Vagina (tissue), 2 donors: ENCODE measurements at regions not wholly inside any gene's neighbourhood (a gene's known extent, or its start where the extent isn't known, plus 50 kb on each side); places are given as distances from the start of the nearest gene placed in this dataset.

ENCODE experiments used
- DNase-seq, 2 donors: peaks; one replicate each; pipeline ENCODE4 v3.0.0-alpha.2; 2017; ENCODE audit errors: extremely low spot score in 2 of 2
- H3K27ac ChIP-seq: fragments of 200-600 bp; sonication (generic); one replicate; pipeline ENCODE4 v1.5.1; 2019
- H3K27me3 ChIP-seq: fragments of 200-600 bp; sonication (generic); one replicate; pipeline ENCODE4 v1.5.1; 2019
- H3K36me3 ChIP-seq, 2 donors: fragments of 200-600 bp; sonication (generic); one replicate each; pipeline ENCODE4 v1.5.1; 2017 to 2019
- H3K4me1 ChIP-seq: fragments of 200-600 bp; sonication (generic); one replicate; pipeline ENCODE4 v1.5.1; 2019
- H3K4me3 ChIP-seq, 2 donors: fragments of 200-600 bp; sonication (generic); 1 replicate in 1 of 2; 2 replicates in 1 of 2; pipeline ENCODE4 v1.5.1; 2016 to 2019
- H3K9me3 ChIP-seq: fragments of 200-600 bp; sonication (generic); one replicate; pipeline ENCODE4 v1.5.1; 2019
- CTCF ChIP-seq, 3 experiments: fragments of 450-650 bp in 2 of 3; fragments of 200-600 bp in 1 of 3; sonication (generic) in 1 of 3; IDR thresholded peaks; one replicate each; pipeline ENCODE4 v1.5.1; 2017 to 2019; ENCODE audit warnings: antibody characterized with exemption in 3 of 3, mild to moderate bottlenecking in 2 of 3, moderate library complexity in 2 of 3
- POLR2A ChIP-seq, 2 donors: fragments of 450-650 bp; IDR thresholded peaks; one replicate each; pipeline ENCODE4 v1.6.1; 2017; ENCODE audit warnings: antibody characterized with exemption in 2 of 2, mild to moderate bottlenecking in 2 of 2, moderate library complexity in 2 of 2
- POLR2AphosphoS5 ChIP-seq, 2 donors: sonication (generic); formaldehyde crosslinking; IDR thresholded peaks; one replicate each; pipeline ENCODE4 v1.9.0; 2017; ENCODE audit warnings: antibody characterized with exemption in 2 of 2, mild to moderate bottlenecking in 2 of 2, low read depth in 1 of 2; ENCODE audit not compliant: insufficient read depth in 1 of 2
- intact Hi-C: fragments of 100-400 bp; cut with DNase I; formaldehyde crosslinking; loops from one replicate; pipeline ENCODE4 v1.15.1; 2023

GRCh38 chr2:66093371-66093770, 341.6 kb upstream of the MEIS1 start:
- H3K4me1 ChIP-seq = no peaks in the 10 kb centered on the region
- H3K36me3 ChIP-seq = no peaks in the 10 kb centered on the region
- H3K27me3 ChIP-seq = no peaks in the 10 kb centered on the region
- H3K27ac ChIP-seq = no peak overlapping the region
- H3K9me3 ChIP-seq = no peaks in the 10 kb centered on the region
- intact Hi-C loops = no loop called here
- H3K4me3 ChIP-seq = no peak overlapping the region
- no peak for DNase-seq
- TF ChIP-seq POLR2AphosphoS5 (IDR thresholded peaks at IDR 0.05; ENCODE audit: insufficient read depth in 1 of 2, low read depth in 1 of 2) = no peak
- TF ChIP-seq POLR2A (IDR thresholded peaks at IDR 0.05) = no peak
- TF ChIP-seq CTCF (IDR thresholded peaks at IDR 0.05) = no peak

GRCh38 chr2:66084948-66085590, 349.9 kb upstream of the MEIS1 start:
- no peaks in the 10 kb centered on the region for H3K4me1 ChIP-seq
- H3K27ac ChIP-seq = no peak overlapping the region
- intact Hi-C loops = no loop called here
- H3K27me3 ChIP-seq = no peaks in the 10 kb centered on the region
- no peak for DNase-seq
- H3K4me3 ChIP-seq = no peak overlapping the region
- no peaks in the 10 kb centered on the region for H3K36me3 ChIP-seq
- H3K9me3 ChIP-seq = no peaks in the 10 kb centered on the region
- TF ChIP-seq POLR2AphosphoS5 (IDR thresholded peaks at IDR 0.05; ENCODE audit: insufficient read depth in 1 of 2, low read depth in 1 of 2) (no peak), POLR2A (IDR thresholded peaks at IDR 0.05) (no peak), CTCF (IDR thresholded peaks at IDR 0.05) (no peak)

- no peaks in the 10 kb centered on the region for H3K27me3 ChIP-seq
- no peak overlapping the region for H3K27ac ChIP-seq
- H3K36me3 ChIP-seq = no peaks in the 10 kb centered on the region
- no peaks in the 10 kb centered on the region for H3K4me1 ChIP-seq
- TF ChIP-seq POLR2AphosphoS5 (IDR thresholded peaks at IDR 0.05; ENCODE audit: insufficient read depth in 1 of 2, low read depth in 1 of 2) = no peak
- no peak for TF ChIP-seq POLR2A (IDR thresholded peaks at IDR 0.05)
- TF ChIP-seq CTCF (IDR thresholded peaks at IDR 0.05) = no peak
- H3K4me3 ChIP-seq = no peak overlapping the region
- H3K9me3 ChIP-seq = no peaks in the 10 kb centered on the region
- intact Hi-C loops = no loop called here
- no peak for DNase-seq
These were observed 352.3 kb upstream of the MEIS1 start for GRCh38 chr2:66082581-66082980.

GRCh38 chr2:66080127-66080526, 354.8 kb upstream of the MEIS1 start:
- Histone ChIP-seq H3K4me3 (no peak overlapping the region), H3K36me3 (no peaks in the 10 kb centered on the region), H3K4me1 (no peaks in the 10 kb centered on the region), H3K27me3 (no peaks in the 10 kb centered on the region), H3K9me3 (no peaks in the 10 kb centered on the region), H3K27ac (no peak overlapping the region)
- intact Hi-C loops = no loop called here
- no peak for DNase-seq
- no peak for TF ChIP-seq POLR2AphosphoS5 (IDR thresholded peaks at IDR 0.05; ENCODE audit: insufficient read depth in 1 of 2, low read depth in 1 of 2)
- no peak for TF ChIP-seq CTCF (IDR thresholded peaks at IDR 0.05)
- no peak for TF ChIP-seq POLR2A (IDR thresholded peaks at IDR 0.05)

GRCh38 chr2:66073172-66073571, 361.8 kb upstream of the MEIS1 start:
- Histone ChIP-seq H3K27me3 (no peaks in the 10 kb centered on the region), H3K4me3 (no peak overlapping the region), H3K9me3 (no peaks in the 10 kb centered on the region), H3K4me1 (peaks cover 12% of the 10 kb centered on the region), H3K36me3 (no peaks in the 10 kb centered on the region), H3K27ac (no peak overlapping the region)
- intact Hi-C loops = no loop called here
- TF ChIP-seq CTCF (IDR thresholded peaks at IDR 0.05) (no peak), POLR2A (IDR thresholded peaks at IDR 0.05) (no peak), POLR2AphosphoS5 (IDR thresholded peaks at IDR 0.05; ENCODE audit: insufficient read depth in 1 of 2, low read depth in 1 of 2) (no peak)
- DNase-seq = no peak
